ENCODE measurements at regions not wholly inside any gene's neighbourhood (a gene's known extent, or its start where the extent isn't known, plus 50 kb on each side); places are given as distances from the start of the nearest gene placed in this dataset.
A peak's percentile ranks its signal among the peaks of the same experiment; 100 is the strongest.

GRCh38 chr6:95521181-95521580 is 56.2 kb upstream of the MANEA start:
- no peaks in the 10 kb centered on the region for H3K36me3 ChIP-seq (ENCODE audit: control insufficient read depth, insufficient read depth, low read length)
- H3K4me3 ChIP-seq (ENCODE audit: low read depth, low read length) = no peak overlapping the region
- peak overlapping the region; percentile 14 for H3K27ac ChIP-seq (ENCODE audit: low read depth, low read length)
- H3K9ac ChIP-seq (ENCODE audit: low read depth, low read length) = no peak overlapping the region
- H3K9me3 ChIP-seq (ENCODE audit: control insufficient read depth, insufficient read depth, low read length) = no peaks in the 10 kb centered on the region
- H3K27me3 ChIP-seq (ENCODE audit: control insufficient read depth, insufficient read depth, low read length) = no peaks in the 10 kb centered on the region
- H3K4me1 ChIP-seq (ENCODE audit: control insufficient read depth, insufficient read depth, low read length) = peaks cover 39% of the 10 kb centered on the region

All from HUES48 (cell line).